GM23338 (cell line): ENCODE measurements at regions not wholly inside any gene's neighbourhood (a gene's known extent, or its start where the extent isn't known, plus 50 kb on each side); places are given as distances from the start of the nearest gene placed in this dataset.

Experiments used
- ATAC-seq: fragments of 200-7000 bp; cut with Tn5 transposase; 3 replicates; pipeline ENCODE4 v1.9.1; 2020
- DNase-seq: peaks from one replicate; pipeline ENCODE4 v3.0.0-alpha.2; 2015; ENCODE audit warnings: low spot score
- H2AFZ ChIP-seq: fragments of 200-600 bp; sonication (generic); 2 replicates; pipeline ENCODE4 v1.8.0; 2016; ENCODE audit warnings: antibody characterized with exemption, mild to moderate bottlenecking, moderate library complexity
- H3F3A ChIP-seq: fragments of 200-600 bp; sonication (generic); replicated peaks from 2 replicates; pipeline ENCODE4 v1.8.0; 2017; ENCODE audit warnings: antibody characterized with exemption, mixed run types, low read depth
- H3K27ac ChIP-seq: fragments of 200-600 bp; sonication (generic); 2 replicates; pipeline ENCODE4 v1.6.1; 2016; ENCODE audit warnings: low read depth
- H3K27me3 ChIP-seq: fragments of 200-600 bp; sonication (generic); 2 replicates; pipeline ENCODE4 v1.8.0; 2016; ENCODE audit warnings: mild to moderate bottlenecking, mixed run types, moderate library complexity; ENCODE audit not compliant: insufficient read depth
- H3K36me3 ChIP-seq: fragments of 200-600 bp; sonication (generic); 2 replicates; pipeline ENCODE4 v1.8.0; 2016; ENCODE audit warnings: mild to moderate bottlenecking; ENCODE audit not compliant: insufficient read depth
- H3K4me1 ChIP-seq: fragments of 200-600 bp; sonication (generic); 2 replicates; pipeline ENCODE4 v1.8.0; 2016; ENCODE audit warnings: mild to moderate bottlenecking, moderate library complexity; ENCODE audit not compliant: insufficient read depth
- H3K4me2 ChIP-seq: fragments of 200-600 bp; sonication (generic); 2 replicates; pipeline ENCODE4 v1.7.1; 2017; ENCODE audit warnings: mixed run types
- H3K4me3 ChIP-seq: fragments of 200-600 bp; sonication (generic); 2 replicates; pipeline ENCODE4 v1.6.1; 2016; ENCODE audit warnings: mixed run types
- H3K79me2 ChIP-seq: fragments of 200-600 bp; sonication (generic); replicated peaks from 2 replicates; pipeline ENCODE4 v1.8.0; 2017; ENCODE audit warnings: mild to moderate bottlenecking; ENCODE audit not compliant: insufficient read depth
- H3K9me2 ChIP-seq: fragments of 200-600 bp; sonication (generic); 2 replicates; pipeline ENCODE4 v1.8.0; 2017; ENCODE audit not compliant: insufficient read depth
- H4K20me1 ChIP-seq: fragments of 200-600 bp; sonication (generic); replicated peaks from 2 replicates; pipeline ENCODE4 v1.8.0; 2017; ENCODE audit warnings: mild to moderate bottlenecking; ENCODE audit not compliant: insufficient read depth
- H3K27ac Mint-ChIP-seq: 2 replicates; pipeline ENCODE4 v1.8.0; 2020; ENCODE audit warnings: inconsistent platforms, mild to moderate bottlenecking, moderate library complexity, mixed read lengths
- H3K27me3 Mint-ChIP-seq: 3 replicates; pipeline ENCODE4 v1.8.0; 2022; ENCODE audit warnings: low read depth, mild to moderate bottlenecking, moderate library complexity, mixed read lengths, inconsistent platforms; ENCODE audit not compliant: insufficient read depth, poor library complexity
- H3K36me3 Mint-ChIP-seq: 3 replicates; pipeline ENCODE4 v1.8.0; 2021; ENCODE audit warnings: low read depth, mild to moderate bottlenecking, inconsistent platforms, moderate library complexity, mixed read lengths
- H3K4me1 Mint-ChIP-seq: 3 replicates; pipeline ENCODE4 v1.8.0; 2020; ENCODE audit warnings: mild to moderate bottlenecking, inconsistent platforms, mixed read lengths
- H3K4me3 Mint-ChIP-seq: 3 replicates; pipeline ENCODE4 v1.8.0; 2021; ENCODE audit warnings: moderate library complexity, mild to moderate bottlenecking, inconsistent platforms, mixed read lengths
- H3K9me3 Mint-ChIP-seq: 3 replicates; pipeline ENCODE4 v1.8.0; 2020; ENCODE audit warnings: moderate library complexity, mild to moderate bottlenecking, inconsistent platforms, mixed read lengths
- CREB1 ChIP-seq: fragments of 250-450 bp; sonication (Bioruptor Pico); IDR thresholded peaks from 2 replicates; pipeline ENCODE4 v1.5.0; 2020; ENCODE audit warnings: low read depth, mild to moderate bottlenecking, moderate library complexity
- CTCF ChIP-seq, 2 experiments: fragments of 200-600 bp in 1 of 2; sonication (generic) in 1 of 2; conservative IDR thresholded peaks; 2 replicates each; pipeline versions ENCODE4 v1.5.1 to v1.6.1; 2016 to 2017; ENCODE audit warnings: antibody characterized with exemption in 2 of 2, low read depth in 2 of 2, mild to moderate bottlenecking in 2 of 2, moderate library complexity in 1 of 2
- ETS1 ChIP-seq: IDR thresholded peaks from 2 replicates; pipeline ENCODE4 v1.6.1; 2016; ENCODE audit warnings: antibody characterized with exemption
- EZH2 ChIP-seq: fragments of 200-600 bp; sonication (generic); IDR thresholded peaks from one replicate; pipeline ENCODE4 v1.8.0; 2017; ENCODE audit warnings: antibody characterized with exemption, mild to moderate bottlenecking, low read depth; ENCODE audit not compliant: unreplicated experiment
- EZH2phosphoT487 ChIP-seq: fragments of 200-600 bp; sonication (generic); IDR thresholded peaks from one replicate; pipeline ENCODE4 v1.8.1; 2018; ENCODE audit warnings: antibody characterized with exemption; ENCODE audit not compliant: unreplicated experiment
- JUNB ChIP-seq: IDR thresholded peaks from one replicate; pipeline ENCODE4 v1.6.1; 2016; ENCODE audit warnings: antibody characterized with exemption; ENCODE audit not compliant: unreplicated experiment
- NANOG ChIP-seq: IDR thresholded peaks from 2 replicates; pipeline ENCODE4 v1.6.1; 2016; ENCODE audit warnings: antibody characterized with exemption, borderline replicate concordance
- POLR2AphosphoS5 ChIP-seq: IDR thresholded peaks from 2 replicates; pipeline ENCODE4 v1.6.1; 2016; ENCODE audit warnings: antibody characterized with exemption, low read depth
- STAT1 ChIP-seq: IDR thresholded peaks from one replicate; pipeline ENCODE4 v1.6.1; 2016; ENCODE audit warnings: antibody characterized with exemption; ENCODE audit not compliant: unreplicated experiment
- ZNF114 ChIP-seq: fragments of 250-450 bp; sonication (Bioruptor Pico); IDR thresholded peaks from 2 replicates; pipeline ENCODE4 v1.5.0; 2020; ENCODE audit warnings: mild to moderate bottlenecking, moderate library complexity
- ZNF331 ChIP-seq: fragments of 250-450 bp; sonication (Bioruptor Pico); IDR thresholded peaks from 2 replicates; pipeline ENCODE4 v1.5.0; 2020; ENCODE audit warnings: low read depth, mild to moderate bottlenecking, moderate library complexity
- ZNF462 ChIP-seq: fragments of 250-450 bp; sonication (Bioruptor Pico); IDR thresholded peaks from 2 replicates; pipeline ENCODE4 v1.5.0; 2020; ENCODE audit warnings: mild to moderate bottlenecking, moderate library complexity
- TF ChIP-seq, protein P1 (sequence below): IDR thresholded peaks from one replicate; pipeline ENCODE4 v1.6.1; 2018; ENCODE audit warnings: antibody characterized with exemption; ENCODE audit not compliant: unreplicated experiment

GRCh38 chr4:82034878-82035277 is 338.9 kb downstream of the HNRNPD start:
- Mint-ChIP-seq H3K4me3 (no peak overlapping the region), H3K36me3 (no peaks in the 10 kb centered on the region), H3K9me3 (no peaks in the 10 kb centered on the region), H3K27me3 (no peaks in the 10 kb centered on the region), H3K4me1 (peaks cover 25% of the 10 kb centered on the region), H3K27ac (no peak overlapping the region)
- Histone ChIP-seq H3K4me2 (no peak overlapping the region), H3K79me2 (no peaks in the 10 kb centered on the region), H3K9me2 (no peaks in the 10 kb centered on the region), H3K27me3 (no peaks in the 10 kb centered on the region), H3K36me3 (no peaks in the 10 kb centered on the region), H3K4me3 (no peak overlapping the region), H3K4me1 (peaks cover 35% of the 10 kb centered on the region), H3K27ac (no peak overlapping the region), H3F3A (no peaks in the 10 kb centered on the region), H2AFZ (no peak overlapping the region), H4K20me1 (no peaks in the 10 kb centered on the region)
- TF ChIP-seq, protein P1, sequence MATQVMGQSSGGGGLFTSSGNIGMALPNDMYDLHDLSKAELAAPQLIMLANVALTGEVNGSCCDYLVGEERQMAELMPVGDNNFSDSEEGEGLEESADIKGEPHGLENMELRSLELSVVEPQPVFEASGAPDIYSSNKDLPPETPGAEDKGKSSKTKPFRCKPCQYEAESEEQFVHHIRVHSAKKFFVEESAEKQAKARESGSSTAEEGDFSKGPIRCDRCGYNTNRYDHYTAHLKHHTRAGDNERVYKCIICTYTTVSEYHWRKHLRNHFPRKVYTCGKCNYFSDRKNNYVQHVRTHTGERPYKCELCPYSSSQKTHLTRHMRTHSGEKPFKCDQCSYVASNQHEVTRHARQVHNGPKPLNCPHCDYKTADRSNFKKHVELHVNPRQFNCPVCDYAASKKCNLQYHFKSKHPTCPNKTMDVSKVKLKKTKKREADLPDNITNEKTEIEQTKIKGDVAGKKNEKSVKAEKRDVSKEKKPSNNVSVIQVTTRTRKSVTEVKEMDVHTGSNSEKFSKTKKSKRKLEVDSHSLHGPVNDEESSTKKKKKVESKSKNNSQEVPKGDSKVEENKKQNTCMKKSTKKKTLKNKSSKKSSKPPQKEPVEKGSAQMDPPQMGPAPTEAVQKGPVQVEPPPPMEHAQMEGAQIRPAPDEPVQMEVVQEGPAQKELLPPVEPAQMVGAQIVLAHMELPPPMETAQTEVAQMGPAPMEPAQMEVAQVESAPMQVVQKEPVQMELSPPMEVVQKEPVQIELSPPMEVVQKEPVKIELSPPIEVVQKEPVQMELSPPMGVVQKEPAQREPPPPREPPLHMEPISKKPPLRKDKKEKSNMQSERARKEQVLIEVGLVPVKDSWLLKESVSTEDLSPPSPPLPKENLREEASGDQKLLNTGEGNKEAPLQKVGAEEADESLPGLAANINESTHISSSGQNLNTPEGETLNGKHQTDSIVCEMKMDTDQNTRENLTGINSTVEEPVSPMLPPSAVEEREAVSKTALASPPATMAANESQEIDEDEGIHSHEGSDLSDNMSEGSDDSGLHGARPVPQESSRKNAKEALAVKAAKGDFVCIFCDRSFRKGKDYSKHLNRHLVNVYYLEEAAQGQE, result no peak
- TF ChIP-seq JUNB (no peak), ZNF114 (CRISPR knock-in tag) (no peak), NANOG (no peak), ZNF331 (CRISPR knock-in tag) (no peak), STAT1 (no peak), EZH2 (no peak), ZNF462 (CRISPR knock-in tag) (no peak), CREB1 (CRISPR knock-in tag) (no peak), CTCF (conservative IDR thresholded peaks at IDR 0.05; ENCODE audit: low read depth in 2 of 2) (no peak), EZH2phosphoT487 (no peak), ETS1 (no peak), POLR2AphosphoS5 (no peak)
- no peak for DNase-seq
- no peak for ATAC-seq
